Glomerular visceral epithelial cell (primary cell): ENCODE measurements at regions not wholly inside any gene's neighbourhood (a gene's known extent, or its start where the extent isn't known, plus 50 kb on each side); places are given as distances from the start of the nearest gene placed in this dataset.
"Not testable (repeated sequence)": the region's sequence is repeated elsewhere in the genome, so short reads cannot be mapped to it uniquely, and the experiment has no call there.

Experiments
- DNase-seq: peaks from one replicate; pipeline ENCODE4 v3.0.0-alpha.2; 2016; ENCODE audit errors: extremely low spot score

GRCh38 chrX:138865093-138865649 is 153.7 kb upstream of the FGF13 start:
- DNase-seq = no peak

DNA sequence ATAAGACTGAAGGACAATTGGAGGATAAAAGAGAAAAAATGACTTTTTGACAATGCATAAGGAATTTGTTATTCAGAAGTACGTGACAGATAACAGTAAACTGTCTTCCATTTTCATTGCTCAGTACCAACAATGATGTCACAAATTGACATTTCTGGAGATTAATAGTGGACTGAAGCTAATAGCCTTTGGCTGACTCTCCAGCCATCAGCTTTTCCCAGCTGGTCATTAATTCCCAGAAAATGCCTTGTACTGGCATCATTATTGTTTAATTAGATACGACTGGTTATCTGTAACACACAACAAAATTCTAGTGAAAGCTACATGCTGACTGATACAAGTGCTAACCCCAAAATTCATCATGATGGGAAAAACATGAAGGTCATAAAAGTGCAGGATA is 147.9 kb upstream of the FGF13 start:
- no peak for DNase-seq

DNA sequence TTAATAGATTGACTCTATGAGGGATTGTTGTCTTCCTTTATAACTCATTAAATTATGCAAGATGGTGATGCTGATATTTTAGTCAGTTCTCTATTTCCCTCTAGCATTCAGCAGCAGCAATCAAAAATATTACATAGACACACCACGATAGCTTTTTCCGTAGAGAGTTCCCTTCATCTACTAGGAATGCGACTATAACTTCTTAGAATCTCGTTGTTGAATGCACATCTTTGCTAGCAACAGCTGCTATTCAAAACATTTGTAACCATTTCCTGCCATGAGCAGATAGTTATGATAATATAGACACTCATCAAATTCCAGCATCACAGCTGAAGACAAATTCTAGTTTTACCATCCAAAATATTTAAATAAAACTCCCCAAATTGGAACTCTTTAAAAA is 147.4 kb upstream of the FGF13 start:
- no peak for DNase-seq

DNA sequence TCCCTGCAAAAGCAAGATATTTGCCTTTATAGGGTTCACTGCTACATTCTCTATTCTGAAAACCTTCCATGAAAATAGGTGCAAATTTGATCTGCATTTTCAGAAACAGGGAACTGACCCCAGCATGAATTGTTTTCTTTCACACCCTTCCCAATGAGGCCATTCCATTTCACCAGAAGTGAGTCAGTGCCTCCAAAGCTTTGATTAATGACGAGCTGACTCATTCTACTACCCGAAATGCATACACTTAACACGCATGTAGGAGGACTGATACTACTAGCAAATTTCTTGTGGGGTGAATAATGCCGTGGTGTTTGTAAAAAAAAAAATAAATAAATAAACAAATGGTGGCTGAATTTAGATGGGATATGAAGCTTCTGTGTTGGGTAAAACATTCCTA is 146.9 kb upstream of the FGF13 start:
- DNase-seq = no peak

- no peak for DNase-seq
Measured at GRCh38 chrX:138856881-138857604, 145.5 kb upstream of the FGF13 start.

- no peak for DNase-seq
Measured at GRCh38 chrX:138853936-138854335, 142.4 kb upstream of the FGF13 start.

GRCh38 chrX:138849521-138849920 is 138.0 kb upstream of the FGF13 start:
- DNase-seq = no peak

DNA sequence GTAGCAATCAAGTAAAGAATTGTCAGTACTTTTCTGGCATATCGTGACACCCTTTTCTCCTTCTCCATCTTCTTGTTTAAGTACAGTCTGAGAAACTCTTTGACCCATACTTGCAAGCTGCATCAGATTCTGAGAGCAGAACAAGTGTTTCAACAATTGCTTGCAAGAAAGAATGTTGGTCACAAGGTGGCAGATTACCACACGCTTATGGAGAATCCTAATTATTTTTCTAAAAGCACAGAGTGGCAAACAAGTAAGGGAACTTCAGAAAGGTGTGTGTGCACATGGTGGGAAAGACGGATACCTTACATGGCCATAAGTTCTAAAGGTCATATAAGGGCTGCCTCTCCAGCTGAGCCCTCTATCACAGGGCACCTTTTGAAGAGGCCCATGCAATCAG is 136.4 kb upstream of the FGF13 start:
- DNase-seq = no peak

GRCh38 chrX:138845786-138846185 is 134.3 kb upstream of the FGF13 start:
- DNase-seq = no peak

DNA sequence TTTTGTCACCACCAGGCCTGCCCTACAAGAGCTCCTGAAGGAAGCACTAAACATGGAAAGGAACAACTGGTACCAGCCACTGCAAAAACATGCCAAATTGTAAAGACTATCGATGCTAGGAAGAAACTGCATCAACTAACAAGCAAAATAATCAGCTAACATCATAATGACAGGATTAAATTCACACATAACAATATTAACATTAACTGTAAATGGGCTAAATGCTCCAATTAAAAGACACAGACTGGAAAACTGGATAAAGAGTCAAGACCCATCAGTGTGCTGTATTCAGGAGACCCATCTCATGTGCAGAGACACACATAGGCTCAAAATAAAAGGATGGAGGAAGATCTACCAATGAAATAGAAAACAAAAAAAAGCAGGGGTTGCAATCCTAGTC is 95.9 kb upstream of the FGF13 start:
- not testable (repeated sequence) for DNase-seq

DNA sequence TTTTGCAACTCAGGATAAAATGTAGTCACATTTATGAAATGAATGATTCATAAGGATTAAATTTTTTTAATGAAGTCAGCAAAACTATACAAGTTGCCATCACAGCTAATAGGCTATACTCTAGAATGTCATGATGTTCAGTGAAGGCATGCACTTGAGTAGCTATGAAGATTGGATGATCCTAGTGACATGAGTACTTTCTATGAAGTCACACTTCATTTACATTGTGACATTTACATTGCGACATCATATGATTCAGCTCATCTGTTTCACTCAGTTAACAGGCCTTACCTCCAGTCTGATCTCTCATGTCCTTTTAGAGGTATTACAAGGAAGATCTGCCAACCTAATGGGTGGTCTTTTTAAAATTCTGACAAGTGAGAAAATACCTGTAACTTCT is 82.7 kb upstream of the FGF13 start:
- no peak for DNase-seq

DNA sequence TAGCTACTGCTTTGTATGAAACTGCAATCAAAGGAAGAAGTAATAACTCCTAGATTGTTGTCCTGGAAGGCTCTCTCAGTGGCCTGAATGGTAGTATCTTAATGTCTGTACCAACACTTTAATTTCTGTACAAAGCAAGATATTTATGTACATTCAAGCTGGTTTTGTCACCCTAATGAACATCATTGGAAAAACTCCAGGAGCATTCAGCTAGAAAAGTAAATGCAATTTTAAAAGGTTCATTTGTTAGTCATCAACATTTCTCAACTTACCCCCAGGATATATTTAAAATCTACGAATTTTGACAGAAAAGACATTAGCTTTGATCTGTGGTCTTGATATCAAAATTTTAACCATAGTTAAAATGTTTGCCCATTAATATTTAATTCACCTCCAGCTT is 80.0 kb upstream of the FGF13 start:
- DNase-seq = no peak

GRCh38 chrX:138788771-138789170 is 77.3 kb upstream of the FGF13 start:
- no peak for DNase-seq

DNA sequence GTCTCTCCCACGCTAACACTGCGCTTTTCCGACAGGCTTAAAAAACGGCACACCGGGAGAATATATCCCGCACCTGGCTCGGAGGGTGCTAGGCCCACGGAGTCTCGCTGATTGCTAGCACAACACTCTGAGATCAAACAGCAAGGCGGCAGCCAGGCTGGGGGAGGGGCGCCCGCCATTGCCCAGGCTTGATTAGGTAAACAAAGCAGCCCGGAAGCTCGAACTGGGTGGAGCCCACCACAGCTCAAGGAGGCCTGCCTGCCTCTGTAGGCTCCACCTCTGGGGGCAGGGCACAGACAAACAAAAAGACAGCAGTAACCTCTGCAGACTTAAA is 67.0 kb upstream of the FGF13 start:
- not testable (repeated sequence) for DNase-seq

DNA sequence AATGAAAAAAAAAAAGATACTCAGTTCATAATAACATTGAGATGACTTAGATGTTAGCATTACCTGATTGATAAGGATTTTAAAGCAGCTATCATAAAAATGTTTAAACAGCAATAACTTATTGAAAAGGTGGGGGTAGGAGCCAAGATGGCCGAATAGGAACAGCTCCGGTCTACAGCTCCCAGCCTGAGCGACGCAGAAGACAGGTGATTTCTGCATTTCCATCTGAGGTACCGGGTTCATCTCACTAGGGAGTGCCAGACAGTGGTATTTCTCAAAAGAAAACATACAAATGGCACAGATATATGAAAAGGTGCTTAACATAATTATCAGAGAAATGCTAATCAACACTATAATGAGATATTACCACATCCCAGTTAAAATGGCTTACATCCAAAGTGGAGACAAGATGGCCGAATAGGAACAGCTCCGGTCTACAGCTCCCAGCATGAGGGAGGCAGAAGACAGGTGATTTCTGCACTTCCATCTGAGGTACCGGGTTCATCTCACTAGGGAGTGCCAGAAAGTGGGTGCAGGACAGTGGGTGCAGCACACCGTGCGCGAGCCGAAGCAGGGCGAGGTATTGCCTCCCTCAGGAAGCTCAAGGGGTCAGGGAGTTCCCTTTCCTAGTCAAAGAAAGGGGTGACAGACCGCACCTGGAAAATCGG is 66.5 kb upstream of the FGF13 start:
- not testable (repeated sequence) for DNase-seq

DNA sequence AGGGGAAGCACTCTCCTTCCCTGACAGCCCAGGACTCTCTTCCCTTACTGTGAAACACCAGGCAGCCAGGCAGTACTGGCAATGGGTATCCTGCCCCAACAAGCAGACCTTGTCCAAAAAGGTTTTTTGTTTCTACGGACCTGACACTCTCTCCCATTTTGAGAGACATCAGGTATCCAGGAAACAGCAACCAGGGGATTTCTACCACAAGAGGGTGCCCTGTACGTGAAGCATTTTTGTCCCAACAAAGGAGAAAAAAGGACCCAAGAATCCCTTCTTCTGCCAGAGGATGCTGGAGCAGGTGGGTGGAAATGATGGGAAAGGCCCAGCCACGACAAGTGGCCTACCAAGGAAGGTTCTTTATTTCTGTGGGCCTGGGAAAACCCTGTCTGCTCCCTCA is 65.7 kb upstream of the FGF13 start:
- no peak for DNase-seq

- no peak for DNase-seq
Measured at GRCh38 chrX:138775517-138775916, 64.0 kb upstream of the FGF13 start.

DNA sequence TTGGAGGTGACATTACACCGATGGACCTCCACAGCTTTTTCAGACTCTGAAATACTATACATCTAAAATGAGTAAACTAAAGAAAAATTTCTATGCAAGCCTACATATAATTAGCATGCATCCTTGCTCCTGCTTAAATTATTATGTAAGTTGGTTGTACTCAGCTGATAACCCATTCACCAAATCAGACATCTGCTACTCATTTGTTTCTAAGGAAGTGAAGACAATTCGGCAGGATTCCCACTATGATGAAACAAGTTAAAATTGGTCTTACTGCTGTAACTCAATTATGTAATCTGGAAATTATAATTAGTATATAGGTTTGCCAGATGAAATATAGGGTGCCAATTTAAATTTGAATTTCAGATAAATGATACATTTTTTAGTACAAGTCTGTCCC is 59.5 kb upstream of the FGF13 start:
- no peak for DNase-seq

GRCh38 chrX:138769918-138770317 is 58.4 kb upstream of the FGF13 start:
- DNase-seq = no peak

GRCh38 chrX:138765051-138765450 is 53.5 kb upstream of the FGF13 start:
- DNase-seq = no peak

DNA sequence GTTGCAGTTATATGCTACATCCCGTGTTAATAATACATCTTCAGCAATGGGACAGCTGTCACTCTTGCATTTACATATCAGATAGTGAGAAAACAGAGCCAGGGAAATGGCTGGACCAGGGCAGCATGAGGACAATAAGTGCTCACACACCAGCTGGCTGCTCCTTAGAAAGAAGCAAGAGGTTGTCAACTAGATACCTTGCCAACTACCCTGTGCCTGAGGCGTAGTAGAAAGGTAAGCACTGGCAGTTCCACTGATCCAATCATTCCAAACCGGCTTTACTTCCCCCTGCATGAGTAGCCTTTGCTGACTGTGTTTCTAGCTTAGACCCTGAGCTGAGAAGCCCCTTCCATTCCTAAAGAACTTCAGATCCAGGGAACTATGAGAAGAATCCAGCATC is 52.2 kb upstream of the FGF13 start:
- DNase-seq = no peak

- DNase-seq = no peak
Measured at GRCh38 chrX:138761380-138761779, 49.9 kb upstream of the FGF13 start.
